H54 (cell line): ENCODE measurements at regions not wholly inside any gene's neighbourhood (a gene's known extent, or its start where the extent isn't known, plus 50 kb on each side); places are given as distances from the start of the nearest gene placed in this dataset.
"Not testable (repeated sequence)": the region's sequence is repeated elsewhere in the genome, so short reads cannot be mapped to it uniquely, and the experiment has no call there.

Experiments
- DNase-seq: peaks from one replicate; pipeline ENCODE4 v3.0.0; 2011; ENCODE audit warnings: low spot score, mixed read lengths; ENCODE audit not compliant: insufficient read length
- FAIRE-seq: peaks from 3 replicates; lab custom pipeline; 2011; peaks lifted over from hg19 to GRCh38; lab: Jason Lieb, UNC
- POLR2A ChIP-seq: IDR thresholded peaks from 2 replicates; pipeline ENCODE4 v1.6.1; 2011; ENCODE audit warnings: low read depth, mild to moderate bottlenecking, low read length

- FAIRE-seq, result no peak
- TF ChIP-seq POLR2A, result no peak
- no peak for DNase-seq
Measured at GRCh38 chr6:27736686-27737085, 175.5 kb downstream of the OR2B2 start.

DNA sequence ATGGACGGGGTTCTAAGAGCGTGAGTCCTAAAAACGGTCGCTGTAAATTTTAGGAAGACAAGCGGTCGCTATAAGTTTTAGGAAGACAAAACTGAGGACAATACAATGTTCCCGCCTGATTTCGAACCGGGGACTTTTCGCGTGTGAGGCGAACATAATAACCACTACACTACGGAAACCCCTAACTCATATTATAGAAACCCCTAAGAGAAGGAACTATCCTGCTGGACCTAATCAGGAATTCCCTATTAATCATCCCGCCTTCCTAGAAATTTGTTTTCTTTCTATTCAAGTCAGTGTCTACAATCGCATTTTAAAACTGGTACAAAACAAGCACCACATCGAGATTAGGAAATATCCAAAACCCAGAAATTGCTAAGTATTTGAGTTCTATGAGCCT, 183.8 kb downstream of the OR2B2 start:
- TF ChIP-seq POLR2A, result no peak
- DNase-seq, result no peak
- no peak for FAIRE-seq

DNA sequence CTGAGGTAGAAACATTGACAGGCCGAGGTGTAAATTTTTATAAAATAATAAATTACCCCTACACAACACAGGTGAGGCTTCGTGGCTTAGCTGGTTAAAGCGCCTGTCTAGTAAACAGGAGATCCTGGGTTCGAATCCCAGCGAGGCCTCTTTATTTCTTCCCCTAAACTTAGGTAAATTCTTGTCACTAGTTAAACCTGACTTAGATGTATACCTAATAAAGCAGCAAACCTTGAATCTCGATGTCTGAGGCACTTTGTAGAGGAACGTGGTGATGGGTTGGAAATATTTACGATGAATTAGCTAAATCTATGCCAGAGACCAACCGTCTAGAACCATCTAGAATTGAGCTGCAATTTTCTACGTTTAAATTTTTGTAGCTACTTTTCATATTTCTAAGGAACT, 185.6 kb downstream of the OR2B2 start:
- TF ChIP-seq POLR2A, result no peak
- FAIRE-seq, result no peak
- no peak for DNase-seq

GRCh38 chr6:27720607-27721580, 191.3 kb downstream of the OR2B2 start:
- DNase-seq, result peak; percentile 19
- TF ChIP-seq POLR2A, result no peak
- peak; percentile 41 for FAIRE-seq

GRCh38 chr6:27719039-27719438, 193.2 kb downstream of the OR2B2 start:
- FAIRE-seq, result peak; percentile 20
- DNase-seq, result not testable (repeated sequence)

DNA sequence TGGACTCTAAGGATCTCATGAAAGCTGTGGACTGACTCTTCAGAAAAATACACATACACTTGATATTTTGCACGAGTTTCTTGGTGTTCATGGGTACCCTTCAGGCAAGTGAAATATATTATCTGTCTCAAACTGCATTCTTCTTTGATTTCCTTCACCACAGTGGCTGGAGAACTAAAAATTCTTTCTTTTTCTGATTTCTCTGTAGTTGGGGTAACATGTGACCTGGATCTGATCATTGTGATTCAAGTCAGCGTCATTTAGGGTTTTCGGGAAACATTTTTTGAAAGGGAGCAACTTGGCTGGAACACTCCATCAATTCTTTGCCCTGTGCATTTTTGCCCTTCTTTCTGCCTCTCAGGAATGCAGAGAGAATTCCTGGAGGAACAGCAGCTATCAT, 205.8 kb downstream of the OR2B2 start:
- no peak for TF ChIP-seq POLR2A
- no peak for FAIRE-seq
- DNase-seq, result no peak

GRCh38 chr6:27700337-27700736, 211.9 kb downstream of the OR2B2 start:
- no peak for FAIRE-seq
- TF ChIP-seq POLR2A, result no peak
- no peak for DNase-seq

- FAIRE-seq, result no peak
- DNase-seq, result no peak
- TF ChIP-seq POLR2A, result no peak
Measured at GRCh38 chr6:27694547-27694874, 217.7 kb downstream of the OR2B2 start.

- FAIRE-seq (no peak), DNase-seq (no peak)
- TF ChIP-seq POLR2A, result no peak
Measured at GRCh38 chr6:27693766-27694546, 218.2 kb downstream of the OR2B2 start.

DNA sequence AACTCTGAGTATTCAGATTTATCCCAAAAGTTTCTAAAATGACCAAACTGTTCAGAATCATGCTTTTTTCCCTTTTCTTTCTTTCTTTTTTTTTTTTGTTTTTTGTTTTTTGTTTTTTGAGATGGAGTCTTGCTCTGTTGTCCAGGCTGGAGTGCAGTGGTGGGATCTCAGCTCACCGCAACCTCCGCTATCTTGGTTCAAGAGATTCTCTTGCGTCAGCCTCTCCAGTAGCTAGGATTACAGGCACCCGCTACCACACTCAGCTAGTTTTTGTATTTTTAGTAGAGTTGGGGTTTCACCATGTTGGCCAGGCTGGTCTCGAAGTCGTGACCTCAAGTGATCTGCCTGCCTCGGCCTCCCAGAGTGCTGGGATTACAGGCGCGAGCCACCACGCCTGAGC, 219.2 kb upstream of the ZNF184 start:
- not testable (repeated sequence) for DNase-seq, FAIRE-seq

- FAIRE-seq, result peak; percentile 86
- peak; percentile 51 for DNase-seq
- no peak for TF ChIP-seq POLR2A
Measured at GRCh38 chr6:27688014-27688586, 215.2 kb upstream of the ZNF184 start.

DNA sequence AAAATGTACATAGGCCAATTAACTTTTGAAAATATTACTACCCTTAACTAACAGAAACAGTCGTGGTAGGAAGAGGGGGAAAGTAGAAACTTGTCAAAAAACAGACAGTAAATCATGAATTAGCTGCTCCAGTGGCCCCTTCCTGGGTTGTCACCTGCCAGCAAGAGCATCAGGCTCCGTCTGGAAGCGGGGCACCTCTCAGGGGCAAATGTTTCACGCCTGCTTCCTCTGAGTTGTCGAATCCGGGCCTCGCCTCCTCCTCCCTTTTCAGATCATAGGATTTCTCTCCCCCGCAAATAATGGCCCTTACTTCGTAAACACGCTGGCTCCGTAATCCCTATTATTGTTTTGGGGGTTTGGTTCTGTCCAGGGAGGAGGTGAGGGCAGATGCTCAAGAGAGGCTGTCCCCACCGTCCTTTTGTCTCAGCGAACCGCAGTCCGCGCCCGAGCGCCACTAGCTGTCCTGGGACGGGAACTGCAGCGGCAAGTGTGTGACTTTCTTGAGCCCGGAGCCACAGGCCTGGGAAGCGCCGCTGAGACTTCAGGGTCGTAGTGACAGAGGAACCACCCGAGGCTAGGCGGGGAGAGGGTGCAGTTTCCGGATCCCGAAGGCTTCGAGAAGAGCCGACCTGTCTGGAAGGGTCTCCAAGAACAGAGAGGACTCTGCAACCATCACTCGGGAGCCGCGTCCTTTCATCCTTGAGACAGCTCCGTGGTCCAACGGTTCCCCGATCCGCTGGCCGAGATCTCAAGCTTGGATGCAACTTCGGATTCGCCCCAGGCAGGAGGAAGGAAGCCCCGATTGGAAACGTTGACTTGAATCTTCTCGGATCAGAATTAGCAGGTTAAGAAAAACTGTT, 214.5 kb upstream of the ZNF184 start:
- no peak for TF ChIP-seq POLR2A
- DNase-seq (peak; percentile 55), FAIRE-seq (no peak)

DNA sequence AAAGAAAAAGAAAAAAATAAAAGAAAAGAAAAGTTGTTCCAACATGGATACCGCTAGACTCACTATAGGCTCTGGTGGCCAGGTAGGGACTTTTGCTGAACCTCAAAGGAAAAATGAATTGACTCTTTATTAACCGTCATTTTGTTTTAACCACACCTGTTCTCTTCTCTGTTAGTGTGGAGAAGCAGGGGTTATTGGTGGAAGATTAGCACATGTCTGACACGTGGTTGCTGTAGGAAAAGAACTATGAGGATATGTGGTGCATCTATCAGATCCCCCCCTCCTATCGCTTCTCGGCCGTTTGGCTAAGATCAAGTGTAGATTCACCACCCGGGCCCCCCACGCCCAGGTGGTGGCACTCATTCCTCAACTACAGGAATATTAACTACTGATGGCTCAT, 212.4 kb upstream of the ZNF184 start:
- FAIRE-seq (no peak), DNase-seq (no peak)
- no peak for TF ChIP-seq POLR2A
